Transverse colon (tissue), 4 donors: ENCODE measurements at regions not wholly inside any gene's neighbourhood (a gene's known extent, or its start where the extent isn't known, plus 50 kb on each side); places are given as distances from the start of the nearest gene placed in this dataset.

Experiments
- DNase-seq: peaks from one replicate; pipeline ENCODE4 v3.0.0-alpha.2; 2019
- H3K27ac ChIP-seq, 4 donors: fragments of 200-600 bp; sonication (generic); 2 replicates each; pipeline ENCODE4 v1.5.1; 2016 to 2018; ENCODE audit warnings: inconsistent platforms in 4 of 4
- H3K27me3 ChIP-seq: fragments of 200-600 bp; sonication (generic); 2 replicates; pipeline ENCODE4 v1.5.1; 2017; ENCODE audit warnings: inconsistent platforms
- H3K36me3 ChIP-seq, 4 donors: fragments of 200-600 bp; sonication (generic); 2 replicates each; pipeline ENCODE4 v1.5.1; 2017 to 2019; ENCODE audit warnings: inconsistent platforms in 4 of 4
- H3K4me1 ChIP-seq, 4 donors: fragments of 200-600 bp; sonication (generic); 2 replicates each; pipeline ENCODE4 v1.5.1; 2017 to 2020; ENCODE audit warnings: inconsistent platforms in 4 of 4
- H3K4me3 ChIP-seq, 4 donors: fragments of 200-600 bp; sonication (generic); 1 replicate in 1 of 4; 2 replicates in 3 of 4; pipeline versions ENCODE4 v1.5.1 to v1.6.1; 2017 to 2019; ENCODE audit warnings: inconsistent platforms in 4 of 4
- H3K9me3 ChIP-seq, 2 donors: fragments of 200-600 bp; sonication (generic); 2 replicates each; pipeline ENCODE4 v1.5.1; 2017 to 2019; ENCODE audit warnings: inconsistent platforms in 2 of 2
- CTCF ChIP-seq, 5 experiments: fragments of 200-600 bp in 3 of 5; fragments of 450-650 bp in 2 of 5; sonication (generic) in 3 of 5; IDR thresholded peaks; 1 replicate in 2 of 5; 2 replicates in 3 of 5; pipeline ENCODE4 v1.5.1; 2016 to 2017; ENCODE audit warnings: antibody characterized with exemption in 5 of 5, inconsistent platforms in 3 of 5, mild to moderate bottlenecking in 2 of 5, moderate library complexity in 1 of 5
- EP300 ChIP-seq: sonication (generic); formaldehyde crosslinking; IDR thresholded peaks from one replicate; pipeline ENCODE4 v1.6.1; 2017; ENCODE audit warnings: antibody characterized with exemption, low read depth
- POLR2A ChIP-seq: fragments of 450-650 bp; IDR thresholded peaks from one replicate; pipeline ENCODE4 v1.6.1; 2016; ENCODE audit warnings: antibody characterized with exemption, mild to moderate bottlenecking, moderate library complexity
- POLR2AphosphoS5 ChIP-seq, 3 donors: sonication (generic); formaldehyde crosslinking; IDR thresholded peaks; one replicate each; pipeline ENCODE4 v1.6.1; 2016; ENCODE audit warnings: antibody characterized with exemption in 3 of 3
- WGBS, 2 donors: methylation state at CpG; one replicate each; pipeline ENCODE4 v1.1.5; 2018; ENCODE audit warnings: low coverage in 1 of 2; 5-methylcytosine and 5-hydroxymethylcytosine counted together
- in situ Hi-C, 4 donors: fragments of 200-750 bp; cut with MboI; loops; one replicate each; pipeline versions ENCODE4 v1.15.0 to v1.15.1; 2017; ENCODE audit warnings: low sequenced_read_pairs in 3 of 4, low pct_ligation_motif_present in 1 of 4, low pct_unique_long_range_greater_than_20kb in 1 of 4
- intact Hi-C: fragments of 100-400 bp; cut with DNase I; formaldehyde crosslinking; loops from one replicate; pipeline ENCODE4 v1.15.1; 2023; ENCODE audit warnings: low total_unique reads

DNA sequence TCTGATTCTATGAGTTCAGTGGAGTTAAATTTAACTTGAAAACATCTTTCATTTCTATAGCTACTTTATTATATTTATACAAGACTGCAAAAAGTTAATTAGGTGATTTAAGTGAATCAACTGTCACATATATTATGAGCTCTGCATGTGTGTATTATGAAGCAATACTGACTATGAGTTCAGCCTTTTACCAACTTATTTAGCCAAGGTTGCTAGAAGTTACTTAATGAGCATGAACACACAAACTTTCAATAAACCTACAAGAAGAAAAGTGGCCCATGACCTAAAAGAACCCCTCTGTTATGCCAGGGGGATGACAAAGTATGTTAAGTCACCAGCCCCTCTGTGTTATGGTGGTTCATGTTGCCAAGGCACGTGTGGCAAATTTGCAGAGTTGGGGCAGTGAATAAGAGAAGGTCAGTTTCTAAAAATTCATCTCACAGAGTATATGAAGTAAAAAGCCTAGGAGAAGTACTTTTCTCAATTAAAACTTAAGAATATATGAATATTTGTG, 86.7 kb upstream of the LYPLAL1 start:
- Histone ChIP-seq H3K27ac (no peak overlapping the region), H3K27me3 (no peaks in the 10 kb centered on the region), H3K4me3 (no peak overlapping the region), H3K9me3 (no peaks in the 10 kb centered on the region), H3K4me1 (no peaks in the 10 kb centered on the region), H3K36me3 (no peaks in the 10 kb centered on the region)
- TF ChIP-seq POLR2A (no peak), EP300 (no peak), CTCF (IDR thresholded peaks at IDR 0.05) (no peak), POLR2AphosphoS5 (IDR thresholded peaks at IDR 0.05) (no peak)
- in situ Hi-C loops: no loop called here
- WGBS, 2 donors: 33 to 43% methylated on average over 1 of the region's 1 CpG
- intact Hi-C loops: no loop called here
- DNase-seq: no peak

GRCh38 chr1:219088778-219089557, 84.7 kb upstream of the LYPLAL1 start:
- Histone ChIP-seq H3K27me3 (no peaks in the 10 kb centered on the region), H3K9me3 (peaks cover 0 to 6% of the 10 kb centered on the region in 2 donors), H3K36me3 (no peaks in the 10 kb centered on the region), H3K4me3 (no peak overlapping the region), H3K4me1 (no peaks in the 10 kb centered on the region), H3K27ac (no peak overlapping the region)
- no peak for TF ChIP-seq POLR2A
- TF ChIP-seq EP300: no peak
- TF ChIP-seq POLR2AphosphoS5 (IDR thresholded peaks at IDR 0.05): no peak
- WGBS, 2 donors: 77 to 88% methylated on average over 1 to 5 of the region's 5 CpGs
- in situ Hi-C loops (no loop called here), intact Hi-C loops (no loop called here)
- DNase-seq: peak; percentile 14

DNA sequence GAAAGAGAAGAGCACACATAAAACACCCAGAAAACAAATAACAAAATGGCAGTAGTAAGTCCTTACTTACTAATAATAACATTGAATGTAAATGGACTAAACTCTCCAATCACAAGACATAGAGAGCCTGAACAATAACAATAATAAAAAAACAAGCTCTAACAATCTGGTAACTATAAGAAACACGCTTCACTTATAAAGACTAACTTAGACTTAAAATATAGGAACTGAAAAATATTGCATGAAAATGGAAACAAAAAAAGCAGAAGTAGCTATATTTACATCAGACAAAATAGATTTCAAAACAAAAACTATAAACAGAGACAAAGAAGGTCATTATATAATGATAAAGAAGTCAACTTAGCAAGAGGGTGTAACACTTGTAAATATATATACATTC, 83.1 kb upstream of the LYPLAL1 start:
- Histone ChIP-seq H3K9me3 (peaks cover 0 to 6% of the 10 kb centered on the region in 2 donors), H3K27me3 (no peaks in the 10 kb centered on the region), H3K4me1 (no peaks in the 10 kb centered on the region), H3K4me3 (no peak overlapping the region), H3K36me3 (no peaks in the 10 kb centered on the region), H3K27ac (no peak overlapping the region)
- in situ Hi-C loops (no loop called here), intact Hi-C loops (no loop called here)
- WGBS, 2 donors: 77 to 92% methylated on average over 1 of the region's 1 CpG
- DNase-seq: no peak
- TF ChIP-seq POLR2A (no peak), POLR2AphosphoS5 (IDR thresholded peaks at IDR 0.05) (no peak), EP300 (no peak), CTCF (IDR thresholded peaks at IDR 0.05) (no peak)

- no peak for DNase-seq
- Histone ChIP-seq H3K36me3 (no peaks in the 10 kb centered on the region), H3K27ac (no peak overlapping the region), H3K4me1 (no peaks in the 10 kb centered on the region), H3K27me3 (no peaks in the 10 kb centered on the region), H3K4me3 (no peak overlapping the region), H3K9me3 (peaks cover 0 to 6% of the 10 kb centered on the region in 2 donors)
- no peak for TF ChIP-seq EP300
- TF ChIP-seq POLR2AphosphoS5 (IDR thresholded peaks at IDR 0.05): no peak
- no peak for TF ChIP-seq POLR2A
- no peak for TF ChIP-seq CTCF (IDR thresholded peaks at IDR 0.05)
- in situ Hi-C loops: no loop called here
- intact Hi-C loops: no loop called here
- WGBS, 2 donors: 64 to 76% methylated on average over 1 of the region's 1 CpG
These were observed 81.5 kb upstream of the LYPLAL1 start for GRCh38 chr1:219092206-219092605.
